ENCODE measurements at regions not wholly inside any gene's neighbourhood (a gene's known extent, or its start where the extent isn't known, plus 50 kb on each side); places are given as distances from the start of the nearest gene placed in this dataset.

GRCh38 chr10:113294868-113295267 is 258.0 kb upstream of the HABP2 start:
- Histone ChIP-seq H3K27me3 (replicated peaks in 2 of 5; ENCODE audit: control insufficient read depth in 4 of 5, insufficient read depth in 5 of 5, low read length in 4 of 5) (no peaks in the 10 kb centered on the region), H3K4me3 (ENCODE audit: control insufficient read depth in 1 of 7, extremely low read depth in 1 of 7, insufficient read depth in 4 of 7, low read depth in 2 of 7, low read length in 6 of 7) (no peak overlapping the region), H3K36me3 (ENCODE audit: control insufficient read depth in 4 of 4, insufficient read depth in 4 of 4, low read length in 3 of 4) (no peaks in the 10 kb centered on the region), H3K9me3 (ENCODE audit: control extremely low read depth in 1 of 5, control insufficient read depth in 4 of 5, insufficient read depth in 2 of 5, low read depth in 1 of 5, low read length in 4 of 5) (no peaks in the 10 kb centered on the region), H3K4me1 (ENCODE audit: control extremely low read depth in 1 of 4, control insufficient read depth in 4 of 4, insufficient read depth in 4 of 4, low read length in 3 of 4) (no peaks in the 10 kb centered on the region), H3K27ac (ENCODE audit: insufficient read depth in 1 of 2, low read depth in 1 of 2, low read length in 2 of 2, poor library complexity in 1 of 2, severe bottlenecking in 2 of 2) (no peak overlapping the region)
- CTCF ChIA-PET: interaction anchor here (1.3 kb wide), 1 partner anchor 13 kb away, joined by 4 read pairs; no protein-coding TSS in a partner anchor
- POLR2A ChIA-PET: no interaction called here
- 100% methylated on average over 2 of the region's 3 CpGs for WGBS (ENCODE audit: insufficient coverage)
- DNase-seq: no peak

DNA sequence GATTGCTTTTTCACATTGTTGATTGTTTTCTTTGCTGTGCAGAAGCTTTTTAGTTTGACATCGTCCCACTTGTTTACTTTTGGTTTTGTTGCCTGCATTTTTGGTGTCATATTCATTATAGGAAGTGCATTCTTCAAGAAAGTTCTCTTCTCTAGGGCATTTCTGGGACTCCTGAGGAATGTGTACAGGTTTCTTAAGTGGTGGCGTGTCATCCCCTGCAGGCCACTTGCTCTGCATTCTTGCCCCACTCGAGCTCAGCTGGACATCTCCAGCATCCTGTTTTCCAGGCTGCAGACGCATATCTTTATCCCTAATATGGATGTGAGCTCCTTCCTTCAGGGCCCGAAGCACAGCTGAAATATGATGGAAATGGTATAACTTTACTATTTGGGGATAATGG is 255.6 kb upstream of the HABP2 start:
- Histone ChIP-seq H3K9me3 (ENCODE audit: control extremely low read depth in 1 of 5, control insufficient read depth in 4 of 5, insufficient read depth in 2 of 5, low read depth in 1 of 5, low read length in 4 of 5) (no peaks in the 10 kb centered on the region), H3K4me1 (ENCODE audit: control extremely low read depth in 1 of 4, control insufficient read depth in 4 of 4, insufficient read depth in 4 of 4, low read length in 3 of 4) (no peaks in the 10 kb centered on the region), H3K27me3 (replicated peaks in 2 of 5; ENCODE audit: control insufficient read depth in 4 of 5, insufficient read depth in 5 of 5, low read length in 4 of 5) (no peaks in the 10 kb centered on the region), H3K27ac (ENCODE audit: insufficient read depth in 1 of 2, low read depth in 1 of 2, low read length in 2 of 2, poor library complexity in 1 of 2, severe bottlenecking in 2 of 2) (no peak overlapping the region), H3K4me3 (ENCODE audit: control insufficient read depth in 1 of 7, extremely low read depth in 1 of 7, insufficient read depth in 4 of 7, low read depth in 2 of 7, low read length in 6 of 7) (no peak overlapping the region), H3K36me3 (ENCODE audit: control insufficient read depth in 4 of 4, insufficient read depth in 4 of 4, low read length in 3 of 4) (no peaks in the 10 kb centered on the region)
- CTCF ChIA-PET: no interaction called here
- WGBS (ENCODE audit: insufficient coverage): 83% methylated on average over 3 of the region's 5 CpGs
- DNase-seq: no peak
- POLR2A ChIA-PET: no interaction called here

DNA sequence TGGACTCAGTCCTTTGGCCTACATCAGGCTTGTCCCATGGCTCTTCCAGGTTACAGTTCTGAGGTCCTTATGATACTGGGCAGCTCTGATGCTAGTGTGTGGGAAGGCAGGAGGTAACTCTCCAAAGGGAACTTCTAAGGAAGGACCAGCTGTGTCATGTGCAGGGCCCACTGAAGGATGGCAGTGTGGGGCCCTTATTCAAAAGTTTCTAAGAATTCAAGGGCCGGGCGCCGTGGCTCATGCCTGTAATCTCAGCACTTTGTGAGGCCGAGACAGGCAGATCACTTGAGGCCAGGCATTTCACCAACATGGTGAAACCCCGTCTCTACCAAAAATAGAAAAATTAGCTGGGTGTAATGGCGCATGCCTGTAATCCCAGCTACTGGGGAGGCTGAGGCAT is 254.2 kb upstream of the HABP2 start:
- DNase-seq: no peak
- Histone ChIP-seq H3K9me3 (ENCODE audit: control extremely low read depth in 1 of 5, control insufficient read depth in 4 of 5, insufficient read depth in 2 of 5, low read depth in 1 of 5, low read length in 4 of 5) (no peaks in the 10 kb centered on the region), H3K4me3 (ENCODE audit: control insufficient read depth in 1 of 7, extremely low read depth in 1 of 7, insufficient read depth in 4 of 7, low read depth in 2 of 7, low read length in 6 of 7) (no peak overlapping the region), H3K36me3 (ENCODE audit: control insufficient read depth in 4 of 4, insufficient read depth in 4 of 4, low read length in 3 of 4) (no peaks in the 10 kb centered on the region), H3K27ac (ENCODE audit: insufficient read depth in 1 of 2, low read depth in 1 of 2, low read length in 2 of 2, poor library complexity in 1 of 2, severe bottlenecking in 2 of 2) (no peak overlapping the region), H3K27me3 (replicated peaks in 2 of 5; ENCODE audit: control insufficient read depth in 4 of 5, insufficient read depth in 5 of 5, low read length in 4 of 5) (no peaks in the 10 kb centered on the region), H3K4me1 (ENCODE audit: control extremely low read depth in 1 of 4, control insufficient read depth in 4 of 4, insufficient read depth in 4 of 4, low read length in 3 of 4) (no peaks in the 10 kb centered on the region)
- ChIA-PET POLR2A (no interaction called here), CTCF (interaction anchor here (0.6 to 0.8 kb wide), 2 partner anchors 9 to 79 kb away, joined by 3 read pairs; no protein-coding TSS in a partner anchor)
- 98% methylated on average over 6 of the region's 6 CpGs for WGBS (ENCODE audit: insufficient coverage)

DNA sequence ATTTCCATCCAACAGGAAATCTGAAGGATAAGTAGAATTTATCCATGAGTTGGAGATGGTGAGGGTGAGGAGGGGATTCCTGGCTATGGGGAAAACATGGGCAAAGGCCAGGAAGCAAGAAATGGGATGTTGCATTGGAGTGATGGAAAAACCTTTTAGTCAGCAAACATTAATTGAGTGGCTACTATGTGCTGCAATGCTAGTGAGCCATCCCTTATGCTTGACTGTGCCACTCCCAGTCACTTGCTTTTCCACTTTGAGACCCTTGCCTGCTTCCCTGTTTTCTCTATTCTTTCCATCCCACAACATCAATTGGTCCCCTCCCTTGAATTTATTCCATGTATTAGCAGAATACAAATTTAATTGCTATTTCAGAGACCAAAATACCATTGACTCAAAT is 252.7 kb upstream of the HABP2 start:
- Histone ChIP-seq H3K27me3 (replicated peaks in 2 of 5; ENCODE audit: control insufficient read depth in 4 of 5, insufficient read depth in 5 of 5, low read length in 4 of 5) (no peaks in the 10 kb centered on the region), H3K9me3 (ENCODE audit: control extremely low read depth in 1 of 5, control insufficient read depth in 4 of 5, insufficient read depth in 2 of 5, low read depth in 1 of 5, low read length in 4 of 5) (no peaks in the 10 kb centered on the region), H3K4me1 (ENCODE audit: control extremely low read depth in 1 of 4, control insufficient read depth in 4 of 4, insufficient read depth in 4 of 4, low read length in 3 of 4) (no peaks in the 10 kb centered on the region), H3K36me3 (ENCODE audit: control insufficient read depth in 4 of 4, insufficient read depth in 4 of 4, low read length in 3 of 4) (no peaks in the 10 kb centered on the region), H3K4me3 (ENCODE audit: control insufficient read depth in 1 of 7, extremely low read depth in 1 of 7, insufficient read depth in 4 of 7, low read depth in 2 of 7, low read length in 6 of 7) (no peak overlapping the region), H3K27ac (ENCODE audit: insufficient read depth in 1 of 2, low read depth in 1 of 2, low read length in 2 of 2, poor library complexity in 1 of 2, severe bottlenecking in 2 of 2) (no peak overlapping the region)
- CTCF ChIA-PET: no interaction called here
- no peak for DNase-seq
- POLR2A ChIA-PET: interaction anchor here (0.6 kb wide), 1 partner anchor 117 kb away, joined by 3 read pairs; no protein-coding TSS in a partner anchor

- no peaks in the 10 kb centered on the region for H3K27me3 ChIP-seq (replicated peaks in 2 of 5; ENCODE audit: control insufficient read depth in 4 of 5, insufficient read depth in 5 of 5, low read length in 4 of 5)
- H3K4me3 ChIP-seq (ENCODE audit: control insufficient read depth in 1 of 7, extremely low read depth in 1 of 7, insufficient read depth in 4 of 7, low read depth in 2 of 7, low read length in 6 of 7): no peak overlapping the region
- no peaks in the 10 kb centered on the region for H3K36me3 ChIP-seq (ENCODE audit: control insufficient read depth in 4 of 4, insufficient read depth in 4 of 4, low read length in 3 of 4)
- DNase-seq: peak; percentile 2 to 79 (median 68)
- H3K4me1 ChIP-seq (ENCODE audit: control extremely low read depth in 1 of 4, control insufficient read depth in 4 of 4, insufficient read depth in 4 of 4, low read length in 3 of 4): no peaks in the 10 kb centered on the region
- H3K27ac ChIP-seq (ENCODE audit: insufficient read depth in 1 of 2, low read depth in 1 of 2, low read length in 2 of 2, poor library complexity in 1 of 2, severe bottlenecking in 2 of 2): no peak overlapping the region
- H3K9me3 ChIP-seq (ENCODE audit: control extremely low read depth in 1 of 5, control insufficient read depth in 4 of 5, insufficient read depth in 2 of 5, low read depth in 1 of 5, low read length in 4 of 5): no peaks in the 10 kb centered on the region
- CTCF ChIA-PET: no interaction called here
- 79% methylated on average over 2 of the region's 3 CpGs for WGBS (ENCODE audit: insufficient coverage)
- POLR2A ChIA-PET: interaction anchor here (0.6 kb wide), 1 partner anchor 118 kb away, joined by 3 read pairs; no protein-coding TSS in a partner anchor
Measured at GRCh38 chr10:113300617-113301016, 252.2 kb upstream of the HABP2 start.

- DNase-seq: peak; percentile 7 to 47 (median 34)
- POLR2A ChIA-PET: no interaction called here
- WGBS (ENCODE audit: insufficient coverage): 92% methylated on average over 6 of the region's 7 CpGs
- no peaks in the 10 kb centered on the region for H3K27me3 ChIP-seq (replicated peaks in 2 of 5; ENCODE audit: control insufficient read depth in 4 of 5, insufficient read depth in 5 of 5, low read length in 4 of 5)
- no peaks in the 10 kb centered on the region for H3K9me3 ChIP-seq (ENCODE audit: control extremely low read depth in 1 of 5, control insufficient read depth in 4 of 5, insufficient read depth in 2 of 5, low read depth in 1 of 5, low read length in 4 of 5)
- no peak overlapping the region for H3K27ac ChIP-seq (ENCODE audit: insufficient read depth in 1 of 2, low read depth in 1 of 2, low read length in 2 of 2, poor library complexity in 1 of 2, severe bottlenecking in 2 of 2)
- H3K36me3 ChIP-seq (ENCODE audit: control insufficient read depth in 4 of 4, insufficient read depth in 4 of 4, low read length in 3 of 4): no peaks in the 10 kb centered on the region
- no peaks in the 10 kb centered on the region for H3K4me1 ChIP-seq (ENCODE audit: control extremely low read depth in 1 of 4, control insufficient read depth in 4 of 4, insufficient read depth in 4 of 4, low read length in 3 of 4)
- no peak overlapping the region for H3K4me3 ChIP-seq (ENCODE audit: control insufficient read depth in 1 of 7, extremely low read depth in 1 of 7, insufficient read depth in 4 of 7, low read depth in 2 of 7, low read length in 6 of 7)
- CTCF ChIA-PET: interaction anchor here (0.9 to 1.1 kb wide), 3 partner anchors 60 to 85 kb away, joined by 3 to 4 read pairs (median 4); no protein-coding TSS in a partner anchor
Measured at GRCh38 chr10:113301342-113301984, 251.4 kb upstream of the HABP2 start.

DNA sequence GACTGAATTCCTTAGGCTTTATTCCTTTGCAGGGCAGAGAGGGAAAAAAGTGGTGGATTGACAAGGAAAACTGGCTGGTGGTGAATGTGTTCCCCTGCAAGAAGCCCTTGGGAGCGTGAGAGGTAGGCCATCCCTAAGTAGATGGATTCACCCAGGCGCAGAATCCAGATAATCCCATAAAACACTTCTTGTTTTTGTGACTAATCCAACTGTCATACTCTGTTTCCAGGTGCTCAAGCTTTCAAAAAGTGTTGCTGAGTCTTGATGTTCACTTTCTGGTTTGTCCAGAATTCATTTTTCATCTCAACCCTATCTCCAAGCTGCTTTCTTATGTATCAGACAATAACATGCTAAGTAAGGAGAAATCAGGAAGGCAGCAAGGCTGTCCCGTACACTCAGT is 250.8 kb upstream of the HABP2 start:
- Histone ChIP-seq H3K4me3 (ENCODE audit: control insufficient read depth in 1 of 7, extremely low read depth in 1 of 7, insufficient read depth in 4 of 7, low read depth in 2 of 7, low read length in 6 of 7) (no peak overlapping the region), H3K4me1 (ENCODE audit: control extremely low read depth in 1 of 4, control insufficient read depth in 4 of 4, insufficient read depth in 4 of 4, low read length in 3 of 4) (no peaks in the 10 kb centered on the region), H3K9me3 (ENCODE audit: control extremely low read depth in 1 of 5, control insufficient read depth in 4 of 5, insufficient read depth in 2 of 5, low read depth in 1 of 5, low read length in 4 of 5) (no peaks in the 10 kb centered on the region), H3K27ac (ENCODE audit: insufficient read depth in 1 of 2, low read depth in 1 of 2, low read length in 2 of 2, poor library complexity in 1 of 2, severe bottlenecking in 2 of 2) (no peak overlapping the region), H3K36me3 (ENCODE audit: control insufficient read depth in 4 of 4, insufficient read depth in 4 of 4, low read length in 3 of 4) (no peaks in the 10 kb centered on the region), H3K27me3 (replicated peaks in 2 of 5; ENCODE audit: control insufficient read depth in 4 of 5, insufficient read depth in 5 of 5, low read length in 4 of 5) (no peaks in the 10 kb centered on the region)
- DNase-seq: no peak
- 100% methylated on average over 3 of the region's 3 CpGs for WGBS (ENCODE audit: insufficient coverage)
- POLR2A ChIA-PET: no interaction called here
- CTCF ChIA-PET: interaction anchor here (0.9 to 1.1 kb wide), 3 partner anchors 59 to 86 kb away, joined by 3 to 4 read pairs (median 4); no protein-coding TSS in a partner anchor
